ENCODE measurements at regions not wholly inside any gene's neighbourhood (a gene's known extent, or its start where the extent isn't known, plus 50 kb on each side); places are given as distances from the start of the nearest gene placed in this dataset.
"Not testable (repeated sequence)": the region's sequence is repeated elsewhere in the genome, so short reads cannot be mapped to it uniquely, and the experiment has no call there.

DNA sequence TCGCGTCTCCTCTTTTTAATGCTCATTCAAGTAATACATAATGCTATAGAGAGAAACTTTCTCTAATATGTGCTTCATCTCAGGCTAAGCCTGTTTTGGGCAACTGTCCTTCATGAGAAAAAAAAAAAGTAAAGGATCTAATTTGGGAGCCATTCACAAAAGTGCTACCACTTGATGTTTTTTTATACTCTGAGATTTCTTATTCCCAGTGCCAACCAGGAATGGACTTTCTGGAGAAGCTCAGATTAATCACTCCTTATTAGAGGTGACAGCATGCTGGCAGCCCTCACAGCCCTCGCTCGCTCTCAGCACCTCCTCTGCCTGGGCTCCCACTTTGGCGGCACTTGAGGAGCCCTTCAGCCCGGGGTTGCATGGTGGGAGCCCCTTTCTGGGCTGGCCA, 51.9 kb upstream of the CLEC6A start:
- CTCF ChIA-PET (ENCODE audit: partially characterized antibody): interaction anchor here (1.0 kb wide), 1 partner anchor 140 kb away, joined by 4 read pairs; no protein-coding TSS in a partner anchor
- H3K56ac ChIP-seq (replicated peaks; ENCODE audit: insufficient read length, low read depth, low read length); H3K79me2 ChIP-seq (ENCODE audit: control insufficient read depth in 1 of 2, insufficient read depth in 2 of 2, low read length in 2 of 2); H3K18ac ChIP-seq (ENCODE audit: extremely low read depth, low read length); H4K91ac ChIP-seq (replicated peaks; ENCODE audit: insufficient read length, low read length); H4K5ac ChIP-seq (ENCODE audit: insufficient read length, low read depth, low read length); H4K20me1 ChIP-seq (replicated peaks in 1 of 2; ENCODE audit: control insufficient read depth in 1 of 2, insufficient read depth in 2 of 2, low read length in 2 of 2); H2BK12ac ChIP-seq (ENCODE audit: low read depth, low read length); H2AFZ ChIP-seq (ENCODE audit: low read length); H3K27me3 ChIP-seq (replicated peaks in 1 of 4; ENCODE audit: control insufficient read depth in 3 of 4, extremely low read depth in 1 of 4, insufficient read depth in 3 of 4, low read length in 3 of 4); H3K9me3 ChIP-seq (ENCODE audit: insufficient read depth in 2 of 2, low read depth in 1 of 2, low read length in 1 of 2); H3K14ac ChIP-seq (ENCODE audit: insufficient read length); DNase-seq (ENCODE audit: low read depth in 1 of 2, low spot score in 2 of 2); H2BK5ac ChIP-seq (ENCODE audit: low read depth, low read length); H2BK120ac ChIP-seq (replicated peaks; ENCODE audit: low read depth, low read length); H3K9ac ChIP-seq (replicated peaks in 1 of 4; ENCODE audit: extremely low read depth in 1 of 4, low read depth in 3 of 4, low read length in 3 of 4); H3K4me2 ChIP-seq (ENCODE audit: insufficient read depth in 1 of 2, low read depth in 2 of 2, low read length in 2 of 2); H2BK20ac ChIP-seq (ENCODE audit: low read length); H2BK15ac ChIP-seq (ENCODE audit: low read length); H3K4me1 ChIP-seq (replicated peaks in 1 of 4; ENCODE audit: control insufficient read depth in 3 of 4, insufficient read depth in 4 of 4, low read length in 3 of 4); H3K36me3 ChIP-seq (ENCODE audit: control insufficient read depth in 2 of 4, insufficient read depth in 4 of 4, low read length in 3 of 4); H4K8ac ChIP-seq (ENCODE audit: extremely low read depth, insufficient read depth, low read length); H3K23ac ChIP-seq (ENCODE audit: insufficient read length); FAIRE-seq; H3K79me1 ChIP-seq (ENCODE audit: low read depth, low read length); POLR2A ChIA-PET (ENCODE audit: partially characterized antibody); H3K4ac ChIP-seq (replicated peaks; ENCODE audit: insufficient read length, low read depth, low read length); H2AK5ac ChIP-seq (ENCODE audit: low read depth, low read length); H3K27ac ChIP-seq (ENCODE audit: low read depth, low read length); H3K4me3 ChIP-seq (ENCODE audit: extremely low read depth in 1 of 4, insufficient read depth in 2 of 4, low read depth in 3 of 4, low read length in 4 of 4); H3K23me2 ChIP-seq (ENCODE audit: low read depth, low read length): not testable (repeated sequence)
- 94% methylated on average over 6 of the region's 6 CpGs; no CpG with 5 or more reads in 1 of the 2 experiments for WGBS, 2 experiments (ENCODE audit: extremely low coverage in 1 of 2, insufficient coverage in 1 of 2, insufficient read length in 1 of 2, insufficient replicate concordance in 2 of 2, low coverage in 1 of 2, low lambda C conversion rate in 2 of 2, missing lambda C conversion rate in 1 of 2)

DNA sequence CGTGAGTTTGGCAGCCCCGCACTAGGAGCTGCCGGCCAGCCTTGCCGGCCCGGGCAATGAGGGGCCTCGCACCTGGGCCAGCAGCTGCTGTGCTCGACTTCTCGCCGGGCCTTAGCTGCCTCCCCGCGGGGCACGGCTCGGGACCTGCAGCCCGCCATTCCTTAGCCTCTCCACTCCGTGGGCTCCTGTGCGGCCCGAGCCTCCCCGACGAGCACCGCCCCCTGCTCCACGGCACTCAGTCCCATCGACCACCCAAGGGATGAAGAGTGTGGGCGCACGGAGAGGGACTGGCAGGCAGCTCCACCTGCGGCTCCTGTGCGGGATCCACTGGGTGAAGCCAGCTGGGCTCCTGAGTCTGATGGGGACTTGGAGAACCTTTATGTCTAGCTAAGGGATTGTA, 51.4 kb upstream of the CLEC6A start:
- H3K79me1 ChIP-seq (ENCODE audit: low read depth, low read length); FAIRE-seq; H3K9me3 ChIP-seq (ENCODE audit: insufficient read depth in 2 of 2, low read depth in 1 of 2, low read length in 1 of 2); H3K36me3 ChIP-seq (ENCODE audit: control insufficient read depth in 2 of 4, insufficient read depth in 4 of 4, low read length in 3 of 4); H3K14ac ChIP-seq (ENCODE audit: insufficient read length); H4K5ac ChIP-seq (ENCODE audit: insufficient read length, low read depth, low read length); H4K8ac ChIP-seq (ENCODE audit: extremely low read depth, insufficient read depth, low read length); H3K4me1 ChIP-seq (replicated peaks in 1 of 4; ENCODE audit: control insufficient read depth in 3 of 4, insufficient read depth in 4 of 4, low read length in 3 of 4); H3K79me2 ChIP-seq (ENCODE audit: control insufficient read depth in 1 of 2, insufficient read depth in 2 of 2, low read length in 2 of 2); H2BK5ac ChIP-seq (ENCODE audit: low read depth, low read length); H4K20me1 ChIP-seq (replicated peaks in 1 of 2; ENCODE audit: control insufficient read depth in 1 of 2, insufficient read depth in 2 of 2, low read length in 2 of 2); H2AK5ac ChIP-seq (ENCODE audit: low read depth, low read length); H3K4ac ChIP-seq (replicated peaks; ENCODE audit: insufficient read length, low read depth, low read length); H3K4me3 ChIP-seq (ENCODE audit: extremely low read depth in 1 of 4, insufficient read depth in 2 of 4, low read depth in 3 of 4, low read length in 4 of 4); H2BK120ac ChIP-seq (replicated peaks; ENCODE audit: low read depth, low read length); H3K4me2 ChIP-seq (ENCODE audit: insufficient read depth in 1 of 2, low read depth in 2 of 2, low read length in 2 of 2); H2AFZ ChIP-seq (ENCODE audit: low read length); H4K91ac ChIP-seq (replicated peaks; ENCODE audit: insufficient read length, low read length); H3K27ac ChIP-seq (ENCODE audit: low read depth, low read length); H2BK12ac ChIP-seq (ENCODE audit: low read depth, low read length); H3K27me3 ChIP-seq (replicated peaks in 1 of 4; ENCODE audit: control insufficient read depth in 3 of 4, extremely low read depth in 1 of 4, insufficient read depth in 3 of 4, low read length in 3 of 4); H3K23me2 ChIP-seq (ENCODE audit: low read depth, low read length); H3K56ac ChIP-seq (replicated peaks; ENCODE audit: insufficient read length, low read depth, low read length); H2BK15ac ChIP-seq (ENCODE audit: low read length); H3K9ac ChIP-seq (replicated peaks in 1 of 4; ENCODE audit: extremely low read depth in 1 of 4, low read depth in 3 of 4, low read length in 3 of 4); H2BK20ac ChIP-seq (ENCODE audit: low read length); H3K18ac ChIP-seq (ENCODE audit: extremely low read depth, low read length); H3K23ac ChIP-seq (ENCODE audit: insufficient read length); POLR2A ChIA-PET (ENCODE audit: partially characterized antibody): not testable (repeated sequence)
- CTCF ChIA-PET (ENCODE audit: partially characterized antibody): interaction anchor here (1.0 kb wide), 1 partner anchor 140 kb away, joined by 4 read pairs; no protein-coding TSS in a partner anchor
- DNase-seq (ENCODE audit: low read depth in 1 of 2, low spot score in 2 of 2): peak in 1 of 2 experiments; percentile 41
- 94% methylated on average over 23 of the region's 26 CpGs; no CpG with 5 or more reads in 1 of the 2 experiments for WGBS, 2 experiments (ENCODE audit: extremely low coverage in 1 of 2, insufficient coverage in 1 of 2, insufficient read length in 1 of 2, insufficient replicate concordance in 2 of 2, low coverage in 1 of 2, low lambda C conversion rate in 2 of 2, missing lambda C conversion rate in 1 of 2)
